CD14-positive monocyte (primary cell): ENCODE measurements at regions not wholly inside any gene's neighbourhood (a gene's known extent, or its start where the extent isn't known, plus 50 kb on each side); places are given as distances from the start of the nearest gene placed in this dataset.
"Not testable (repeated sequence)": the region's sequence is repeated elsewhere in the genome, so short reads cannot be mapped to it uniquely, and the experiment has no call there.

Experiments
- DNase-seq, 3 donors: peaks; one replicate each; pipeline ENCODE4 v3.0.0-alpha.2; 2011 to 2022
- H2AFZ ChIP-seq: 2 replicates; pipeline ENCODE4 v1.6.0; 2012; ENCODE audit warnings: mild to moderate bottlenecking, low read depth, low read length, inconsistent platforms; ENCODE audit not compliant: insufficient read depth, poor library complexity, severe bottlenecking
- H3K27ac ChIP-seq, 2 donors: 1 replicate in 1 of 2; 2 replicates in 1 of 2; pipeline ENCODE4 v1.5.1; 2012 to 2013; ENCODE audit warnings: low read length in 2 of 2, control low read depth in 1 of 2, inconsistent platforms in 1 of 2, low read depth in 1 of 2, mild to moderate bottlenecking in 1 of 2
- H3K27me3 ChIP-seq, 2 donors: one replicate each; pipeline versions ENCODE4 v1.6.0 to v1.6.1; 2011 to 2013; ENCODE audit warnings: low read length in 2 of 2; ENCODE audit not compliant: control insufficient read depth in 2 of 2, insufficient read depth in 2 of 2
- H3K36me3 ChIP-seq, 2 donors: replicated peaks in 1 of 2; 1 replicate in 1 of 2; 2 replicates in 1 of 2; pipeline versions ENCODE4 v1.5.1 to v1.6.1; 2012 to 2013; ENCODE audit warnings: low read length in 2 of 2, control low read depth in 1 of 2, inconsistent platforms in 1 of 2, mild to moderate bottlenecking in 1 of 2; ENCODE audit not compliant: insufficient read depth in 2 of 2, control insufficient read depth in 1 of 2
- H3K4me1 ChIP-seq, 2 donors: 1 replicate in 1 of 2; 2 replicates in 1 of 2; pipeline versions ENCODE4 v1.5.1 to v1.6.1; 2012 to 2013; ENCODE audit warnings: low read length in 2 of 2, control low read depth in 1 of 2, inconsistent platforms in 1 of 2, mild to moderate bottlenecking in 1 of 2, moderate library complexity in 1 of 2; ENCODE audit not compliant: insufficient read depth in 2 of 2, control insufficient read depth in 1 of 2
- H3K4me2 ChIP-seq: replicated peaks from 2 replicates; pipeline ENCODE3; 2012; ENCODE audit warnings: low read length, moderate library complexity, mild to moderate bottlenecking; ENCODE audit not compliant: poor library complexity, severe bottlenecking; ENCODE audit errors: extremely low read depth
- H3K4me3 ChIP-seq, 3 experiments: fragments of 200-600 bp in 1 of 3; sonication (generic) in 1 of 3; replicated peaks in 1 of 3; 1 replicate in 2 of 3; 2 replicates in 1 of 3; pipeline ENCODE4 v1.5.1; 2011 to 2013; ENCODE audit warnings: low read length in 3 of 3, mild to moderate bottlenecking in 3 of 3, control low read depth in 2 of 3, low read depth in 2 of 3, inconsistent platforms in 1 of 3, moderate library complexity in 1 of 3
- H3K79me2 ChIP-seq: 2 replicates; pipeline ENCODE4 v1.6.0; 2012; ENCODE audit warnings: mild to moderate bottlenecking, control low read depth, inconsistent platforms, low read length, moderate library complexity; ENCODE audit not compliant: insufficient read depth
- H3K9ac ChIP-seq: 2 replicates; pipeline ENCODE4 v1.6.0; 2017; ENCODE audit warnings: low read length, mild to moderate bottlenecking; ENCODE audit not compliant: insufficient read depth, poor library complexity, severe bottlenecking
- H3K9me3 ChIP-seq, 2 donors: replicated peaks in 1 of 2; 1 replicate in 1 of 2; 2 replicates in 1 of 2; pipeline versions ENCODE4 v1.5.1 to v1.6.1; 2012 to 2013; ENCODE audit warnings: low read length in 2 of 2, control low read depth in 1 of 2; ENCODE audit not compliant: control insufficient read depth in 1 of 2, insufficient read depth in 1 of 2
- H4K20me1 ChIP-seq: 2 replicates; pipeline ENCODE4 v1.6.0; 2012; ENCODE audit warnings: mild to moderate bottlenecking, low read length, control low read depth, moderate library complexity; ENCODE audit not compliant: insufficient read depth
- H3K27ac Mint-ChIP-seq, 7 donors: one replicate each; pipeline ENCODE4 v1.8.0; 2020; ENCODE audit warnings: mild to moderate bottlenecking in 7 of 7, mixed read lengths in 7 of 7, moderate library complexity in 6 of 7, inconsistent platforms in 2 of 7
- H3K27me3 Mint-ChIP-seq, 3 donors: one replicate each; pipeline ENCODE4 v1.8.0; 2021 to 2022; ENCODE audit warnings: low read depth in 3 of 3, mild to moderate bottlenecking in 3 of 3, mixed read lengths in 3 of 3, moderate library complexity in 3 of 3, inconsistent platforms in 1 of 3
- H3K36me3 Mint-ChIP-seq, 2 donors: one replicate each; pipeline ENCODE4 v1.8.0; 2020; ENCODE audit warnings: mixed read lengths in 2 of 2, inconsistent platforms in 1 of 2, mild to moderate bottlenecking in 1 of 2
- H3K4me1 Mint-ChIP-seq: one replicate; pipeline ENCODE4 v1.8.0; 2020; ENCODE audit warnings: mild to moderate bottlenecking, mixed read lengths
- H3K4me3 Mint-ChIP-seq, 2 donors: one replicate each; pipeline ENCODE4 v1.8.0; 2020; ENCODE audit warnings: mild to moderate bottlenecking in 2 of 2, mixed read lengths in 2 of 2, moderate library complexity in 1 of 2
- H3K9me3 Mint-ChIP-seq, 7 donors: one replicate each; pipeline ENCODE4 v1.8.0; 2020 to 2022; ENCODE audit warnings: mixed read lengths in 7 of 7, mild to moderate bottlenecking in 6 of 7, moderate library complexity in 6 of 7, inconsistent platforms in 2 of 7
- CTCF ChIP-seq: fragments of 200-600 bp; IDR thresholded peaks from one replicate; pipeline ENCODE4 v1.8.0; 2022; ENCODE audit warnings: antibody characterized with exemption, mild to moderate bottlenecking
- WGBS: methylation state at CpG from one replicate; pipeline ENCODE4 v1.1.5; 2013; ENCODE audit warnings: missing lambda C conversion rate; ENCODE audit not compliant: insufficient coverage; 5-methylcytosine and 5-hydroxymethylcytosine counted together
- intact Hi-C, 2 donors: fragments of 100-400 bp; cut with micrococcal nuclease; formaldehyde crosslinking; loops; one replicate each; pipeline versions ENCODE4 v1.15.0 to v1.15.1; 2023

DNA sequence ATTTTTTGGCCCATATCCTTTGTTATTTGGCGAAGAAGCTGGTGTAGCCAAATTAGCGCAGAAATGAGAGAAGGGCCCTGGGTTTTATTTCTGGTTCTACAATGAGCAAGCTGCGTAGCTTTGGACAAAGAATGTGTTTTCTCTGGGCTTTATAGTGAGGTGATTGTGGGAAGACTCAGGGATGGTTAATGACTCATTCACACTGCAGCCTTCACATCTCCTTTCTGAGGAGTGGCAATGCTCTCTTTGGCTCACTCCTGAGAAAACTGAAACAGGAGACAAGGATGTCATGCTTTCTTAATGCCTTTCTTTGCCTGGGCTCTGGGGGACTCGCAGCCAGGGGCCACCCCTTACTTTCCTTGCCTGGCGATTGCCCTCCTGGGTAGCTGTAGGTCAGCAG, 271.0 kb upstream of the PODXL start:
- no peak overlapping the region for H3K27ac Mint-ChIP-seq
- no peak overlapping the region for H3K4me3 Mint-ChIP-seq
- peaks cover 0 to 6% (median 3%) of the 10 kb centered on the region in 7 donors for H3K9me3 Mint-ChIP-seq
- 87% methylated on average over 3 of the region's 5 CpGs for WGBS
- H3K4me3 ChIP-seq, result no peak overlapping the region
- no peaks in the 10 kb centered on the region for H4K20me1 ChIP-seq
- peaks cover 6 to 14% (median 10%) of the 10 kb centered on the region in 3 donors for H3K27me3 Mint-ChIP-seq
- H3K9ac ChIP-seq, result no peak overlapping the region
- intact Hi-C loops, result no loop called here
- H3K4me1 Mint-ChIP-seq, result no peaks in the 10 kb centered on the region
- H3K36me3 ChIP-seq, result no peaks in the 10 kb centered on the region
- no peak overlapping the region for H3K27ac ChIP-seq
- TF ChIP-seq CTCF, result no peak
- no peaks in the 10 kb centered on the region for H3K4me1 ChIP-seq
- DNase-seq, result no peak
- H2AFZ ChIP-seq, result no peak overlapping the region
- H3K36me3 Mint-ChIP-seq, result no peaks in the 10 kb centered on the region
- no peak overlapping the region for H3K4me2 ChIP-seq
- H3K9me3 ChIP-seq, result peaks cover 0 to 3% of the 10 kb centered on the region in 2 donors
- peaks cover 0 to 6% of the 10 kb centered on the region in 2 donors for H3K27me3 ChIP-seq
- no peaks in the 10 kb centered on the region for H3K79me2 ChIP-seq

- peaks cover 0 to 3% of the 10 kb centered on the region in 2 donors for H3K9me3 ChIP-seq
- WGBS, result 95% methylated on average over 5 of the region's 8 CpGs
- H3K27me3 ChIP-seq, result peaks cover 0 to 6% of the 10 kb centered on the region in 2 donors
- H3K4me3 ChIP-seq, result no peak overlapping the region
- no peaks in the 10 kb centered on the region for H4K20me1 ChIP-seq
- no peak for TF ChIP-seq CTCF
- H3K79me2 ChIP-seq, result no peaks in the 10 kb centered on the region
- Mint-ChIP-seq H3K27ac (no peak overlapping the region), H3K4me1 (no peaks in the 10 kb centered on the region), H3K36me3 (no peaks in the 10 kb centered on the region), H3K4me3 (no peak overlapping the region), H3K9me3 (peaks cover 0 to 6% (median 3%) of the 10 kb centered on the region in 7 donors), H3K27me3 (peaks cover 6 to 14% (median 10%) of the 10 kb centered on the region in 3 donors)
- H3K27ac ChIP-seq, result no peak overlapping the region
- DNase-seq, result no peak
- H3K4me2 ChIP-seq, result no peak overlapping the region
- H3K9ac ChIP-seq, result no peak overlapping the region
- no peaks in the 10 kb centered on the region for H3K36me3 ChIP-seq
- no peaks in the 10 kb centered on the region for H3K4me1 ChIP-seq
- H2AFZ ChIP-seq, result no peak overlapping the region
- intact Hi-C loops, result no loop called here
Observed at GRCh38 chr7:131826960-131827359, 270.5 kb upstream of the PODXL start.

DNA sequence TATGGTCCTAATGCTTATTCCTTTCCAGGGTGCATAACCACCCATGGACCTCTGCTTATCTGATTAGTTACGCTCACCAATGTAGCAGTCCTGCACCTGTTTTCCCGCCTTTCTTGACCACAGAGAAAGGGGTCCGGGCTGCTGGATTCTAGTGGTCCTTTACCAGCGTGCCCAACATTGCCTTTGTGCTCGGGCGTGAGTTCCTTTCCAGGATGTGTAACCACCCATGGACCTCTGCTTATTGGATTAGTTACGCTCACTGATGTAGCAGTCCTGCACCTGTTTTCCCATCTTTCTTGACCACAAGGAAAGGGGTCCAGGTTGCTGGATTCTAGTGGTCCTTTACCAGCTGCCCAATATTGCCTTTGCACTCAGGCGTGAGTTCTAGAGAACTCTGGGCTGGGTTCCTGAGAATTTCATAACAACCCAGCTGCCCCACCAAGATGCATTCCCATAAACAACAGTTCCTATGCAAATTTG, 267.6 kb upstream of the PODXL start:
- H3K27me3 Mint-ChIP-seq, H3K4me1 ChIP-seq, H3K79me2 ChIP-seq, H2AFZ ChIP-seq, H3K27ac ChIP-seq, H3K4me1 Mint-ChIP-seq, H3K9me3 ChIP-seq, H3K4me3 ChIP-seq, intact Hi-C loops, H3K9ac ChIP-seq, H3K27me3 ChIP-seq, DNase-seq, H3K4me3 Mint-ChIP-seq, H3K27ac Mint-ChIP-seq, H3K4me2 ChIP-seq, H3K9me3 Mint-ChIP-seq, H3K36me3 Mint-ChIP-seq, H3K36me3 ChIP-seq, H4K20me1 ChIP-seq: not testable (repeated sequence)
- WGBS, result 93% methylated on average over 4 of the region's 8 CpGs
